CD8-positive, alpha-beta memory T cell (primary cell): ENCODE measurements at regions not wholly inside any gene's neighbourhood (a gene's known extent, or its start where the extent isn't known, plus 50 kb on each side); places are given as distances from the start of the nearest gene placed in this dataset.

ENCODE experiments used
- CTCF ChIA-PET: fragments of 350-600 bp; sonication (Branson Sonifier 250); formaldehyde crosslinking; loops from one replicate; lab custom pipeline; 2021; ENCODE audit warnings: antibody characterized with exemption; lab: Charles Lee
- POLR2A ChIA-PET: fragments of 350-600 bp; sonication (Branson Sonifier 250); formaldehyde crosslinking; loops from one replicate; lab custom pipeline; 2021; ENCODE audit warnings: antibody characterized with exemption; lab: Charles Lee
- DNase-seq, 5 donors: peaks; one replicate each; pipeline versions ENCODE4 v3.0.0 to v3.0.0-alpha.2; 2020 to 2022; ENCODE audit warnings: mixed read lengths in 1 of 5
- H3K27ac ChIP-seq: one replicate; pipeline ENCODE4 v1.7.0; 2013; ENCODE audit warnings: low read depth, mild to moderate bottlenecking, low read length, moderate library complexity
- H3K27me3 ChIP-seq: 2 replicates; pipeline ENCODE4 v1.7.0; 2013; ENCODE audit warnings: low read length, mild to moderate bottlenecking; ENCODE audit not compliant: insufficient read depth, poor library complexity, severe bottlenecking
- H3K36me3 ChIP-seq: 2 replicates; pipeline ENCODE4 v1.7.0; 2013; ENCODE audit warnings: mild to moderate bottlenecking, low read length, moderate library complexity; ENCODE audit not compliant: insufficient read depth
- H3K4me1 ChIP-seq: 2 replicates; pipeline ENCODE4 v1.7.0; 2013; ENCODE audit warnings: mild to moderate bottlenecking, low read length, moderate library complexity; ENCODE audit not compliant: insufficient read depth
- H3K4me3 ChIP-seq: 2 replicates; pipeline ENCODE4 v1.7.0; 2013; ENCODE audit warnings: mild to moderate bottlenecking, low read length
- H3K9me3 ChIP-seq: 2 replicates; pipeline ENCODE4 v1.7.0; 2013; ENCODE audit warnings: mild to moderate bottlenecking, low read length
- H3K27ac Mint-ChIP-seq, 8 donors: one replicate each; pipeline ENCODE4 v1.8.0; 2020 to 2021; ENCODE audit warnings: mixed read lengths in 8 of 8, mild to moderate bottlenecking in 6 of 8, inconsistent platforms in 3 of 8, moderate library complexity in 3 of 8
- H3K27me3 Mint-ChIP-seq, 2 donors: one replicate each; pipeline ENCODE4 v1.8.0; 2020 to 2021; ENCODE audit warnings: mixed read lengths in 2 of 2, mild to moderate bottlenecking in 1 of 2, moderate library complexity in 1 of 2
- H3K36me3 Mint-ChIP-seq, 3 donors: one replicate each; pipeline ENCODE4 v1.8.0; 2020 to 2021; ENCODE audit warnings: mixed read lengths in 3 of 3, inconsistent platforms in 1 of 3, mild to moderate bottlenecking in 1 of 3
- H3K4me1 Mint-ChIP-seq, 3 donors: one replicate each; pipeline ENCODE4 v1.8.0; 2020 to 2021; ENCODE audit warnings: mixed read lengths in 3 of 3, inconsistent platforms in 1 of 3, mild to moderate bottlenecking in 1 of 3
- H3K4me3 Mint-ChIP-seq, 7 donors: one replicate each; pipeline ENCODE4 v1.8.0; 2020 to 2021; ENCODE audit warnings: mixed read lengths in 7 of 7, mild to moderate bottlenecking in 6 of 7, moderate library complexity in 4 of 7, inconsistent platforms in 2 of 7
- H3K9me3 Mint-ChIP-seq, 5 donors: one replicate each; pipeline ENCODE4 v1.8.0; 2020 to 2022; ENCODE audit warnings: mixed read lengths in 5 of 5, mild to moderate bottlenecking in 3 of 5, moderate library complexity in 2 of 5, inconsistent platforms in 1 of 5

DNA sequence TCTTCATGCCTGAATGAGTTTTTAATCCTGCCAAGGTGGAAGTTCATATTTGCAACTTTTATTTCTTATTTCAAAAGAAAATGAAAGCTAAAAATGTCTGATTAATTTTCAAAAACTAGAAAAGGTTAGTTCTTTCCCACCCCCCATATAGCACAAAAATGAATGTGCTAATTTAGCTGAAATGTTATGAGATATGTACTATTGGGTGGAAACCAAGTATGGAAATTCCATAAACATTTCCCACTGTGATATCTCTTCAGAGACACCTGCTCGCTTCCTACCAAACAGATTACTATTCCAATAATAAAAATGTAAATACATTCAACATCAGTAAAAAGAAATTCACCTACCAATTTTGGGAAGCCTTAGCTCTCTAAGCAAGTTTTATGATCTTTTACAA, 678.6 kb upstream of the ID4 start:
- H3K36me3 Mint-ChIP-seq: no peaks in the 10 kb centered on the region
- H3K4me3 Mint-ChIP-seq: no peak overlapping the region
- H3K27me3 ChIP-seq: no peaks in the 10 kb centered on the region
- no peaks in the 10 kb centered on the region for H3K27me3 Mint-ChIP-seq
- CTCF ChIA-PET: no interaction called here
- H3K27ac ChIP-seq: no peak overlapping the region
- peaks cover 0 to 16% (median 4%) of the 10 kb centered on the region in 5 donors for H3K9me3 Mint-ChIP-seq
- no peaks in the 10 kb centered on the region for H3K4me1 ChIP-seq
- H3K4me3 ChIP-seq: no peak overlapping the region
- no peaks in the 10 kb centered on the region for H3K36me3 ChIP-seq
- H3K27ac Mint-ChIP-seq: no peak overlapping the region
- H3K4me1 Mint-ChIP-seq: no peaks in the 10 kb centered on the region
- no peaks in the 10 kb centered on the region for H3K9me3 ChIP-seq
- POLR2A ChIA-PET: no interaction called here
- no peak for DNase-seq

DNA sequence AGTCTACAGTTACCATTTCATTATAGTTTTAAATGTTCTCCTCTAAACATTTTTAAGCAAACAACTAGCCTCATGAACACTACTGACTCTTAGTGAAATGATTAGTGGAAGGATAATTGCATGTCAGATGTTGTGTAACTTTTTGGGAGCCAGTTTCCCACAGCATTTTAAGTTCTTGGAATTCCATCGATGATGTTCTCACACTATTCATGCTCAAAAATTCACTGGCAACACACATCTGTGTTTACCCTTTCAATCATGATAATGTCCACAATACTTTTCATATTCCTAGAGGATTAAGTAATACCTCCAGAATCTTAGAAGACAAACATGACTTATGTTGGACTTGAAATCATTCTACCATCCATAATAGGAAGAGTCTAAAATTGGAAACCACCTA, 678.1 kb upstream of the ID4 start:
- CTCF ChIA-PET: no interaction called here
- POLR2A ChIA-PET: no interaction called here
- H3K36me3 Mint-ChIP-seq: no peaks in the 10 kb centered on the region

DNA sequence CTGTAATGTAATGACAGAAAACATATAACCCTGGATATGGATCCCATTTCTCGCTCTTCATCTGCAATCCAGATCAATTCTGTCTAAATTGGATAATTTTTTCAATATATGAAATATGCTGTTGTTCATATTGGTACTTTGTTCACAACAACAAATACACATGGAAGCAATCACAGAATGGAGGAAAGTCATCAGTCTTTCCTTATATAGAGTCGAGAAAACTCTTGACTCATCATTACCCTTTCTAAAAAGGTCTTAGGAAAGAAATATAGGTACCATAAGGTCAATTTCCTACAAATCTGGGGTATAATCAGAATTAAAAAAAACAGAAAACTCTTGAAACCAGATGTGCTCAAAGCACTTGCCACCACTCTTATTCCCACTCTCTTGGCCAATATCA, 677.6 kb upstream of the ID4 start:
- Mint-ChIP-seq H3K27me3 (no peaks in the 10 kb centered on the region), H3K9me3 (peaks cover 0 to 15% (median 2%) of the 10 kb centered on the region in 5 donors), H3K4me1 (no peaks in the 10 kb centered on the region), H3K4me3 (no peak overlapping the region), H3K36me3 (no peaks in the 10 kb centered on the region), H3K27ac (no peak overlapping the region)
- DNase-seq: no peak
- Histone ChIP-seq H3K36me3 (no peaks in the 10 kb centered on the region), H3K27ac (no peak overlapping the region), H3K27me3 (no peaks in the 10 kb centered on the region), H3K4me1 (no peaks in the 10 kb centered on the region), H3K4me3 (no peak overlapping the region), H3K9me3 (no peaks in the 10 kb centered on the region)
- CTCF ChIA-PET: no interaction called here
- POLR2A ChIA-PET: no interaction called here

More for the DNA sequence above, 678.1 kb upstream of the ID4 start:
- Histone ChIP-seq H3K27ac (no peak overlapping the region), H3K4me3 (no peak overlapping the region), H3K27me3 (no peaks in the 10 kb centered on the region), H3K36me3 (no peaks in the 10 kb centered on the region), H3K4me1 (no peaks in the 10 kb centered on the region), H3K9me3 (no peaks in the 10 kb centered on the region)
- H3K27ac Mint-ChIP-seq: no peak overlapping the region
- H3K4me1 Mint-ChIP-seq: no peaks in the 10 kb centered on the region
- peaks cover 0 to 16% (median 4%) of the 10 kb centered on the region in 5 donors for H3K9me3 Mint-ChIP-seq
- H3K4me3 Mint-ChIP-seq: no peak overlapping the region
- DNase-seq: no peak
- no peaks in the 10 kb centered on the region for H3K27me3 Mint-ChIP-seq

DNA sequence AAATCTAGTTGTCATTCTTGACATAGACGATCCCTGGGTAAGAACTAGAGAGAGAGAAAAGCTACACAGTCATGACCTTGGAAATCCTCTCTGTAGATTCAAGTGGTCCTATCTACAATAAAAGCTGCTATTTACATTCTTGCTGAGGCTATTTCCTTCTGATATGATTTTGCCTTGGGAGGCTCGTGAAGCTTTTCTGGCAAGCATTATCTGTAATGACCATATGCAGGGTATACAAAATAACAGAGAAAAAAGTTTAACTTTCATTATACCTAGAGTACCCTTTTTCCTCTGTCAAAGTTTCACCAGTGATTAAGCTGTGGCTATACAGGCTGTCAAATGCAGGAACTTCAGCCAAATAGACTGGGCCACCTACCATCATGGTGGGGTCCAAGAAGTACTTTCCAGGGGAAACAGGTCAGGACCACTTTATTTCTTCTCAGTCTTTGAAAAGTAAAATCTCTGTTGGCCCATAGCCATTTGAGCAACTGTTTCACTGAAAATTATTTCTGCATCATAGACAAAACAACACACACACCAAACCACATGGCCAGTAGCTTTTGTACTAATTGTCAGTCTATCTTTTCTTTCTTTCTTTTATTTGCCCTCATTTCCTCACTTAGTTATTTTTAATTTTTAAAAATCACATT, 677.0 kb upstream of the ID4 start:
- H3K9me3 Mint-ChIP-seq: peaks cover 0 to 18% (median 2%) of the 10 kb centered on the region in 5 donors
- H3K36me3 Mint-ChIP-seq: no peaks in the 10 kb centered on the region
- no peak overlapping the region for H3K27ac Mint-ChIP-seq
- no peak overlapping the region for H3K4me3 Mint-ChIP-seq
- no peaks in the 10 kb centered on the region for H3K4me1 ChIP-seq
- no peak overlapping the region for H3K4me3 ChIP-seq
- CTCF ChIA-PET: no interaction called here
- H3K9me3 ChIP-seq: no peaks in the 10 kb centered on the region
- H3K27me3 ChIP-seq: no peaks in the 10 kb centered on the region
- no peak for DNase-seq
- POLR2A ChIA-PET: no interaction called here
- H3K36me3 ChIP-seq: no peaks in the 10 kb centered on the region
- no peaks in the 10 kb centered on the region for H3K27me3 Mint-ChIP-seq
- no peaks in the 10 kb centered on the region for H3K4me1 Mint-ChIP-seq
- no peak overlapping the region for H3K27ac ChIP-seq

DNA sequence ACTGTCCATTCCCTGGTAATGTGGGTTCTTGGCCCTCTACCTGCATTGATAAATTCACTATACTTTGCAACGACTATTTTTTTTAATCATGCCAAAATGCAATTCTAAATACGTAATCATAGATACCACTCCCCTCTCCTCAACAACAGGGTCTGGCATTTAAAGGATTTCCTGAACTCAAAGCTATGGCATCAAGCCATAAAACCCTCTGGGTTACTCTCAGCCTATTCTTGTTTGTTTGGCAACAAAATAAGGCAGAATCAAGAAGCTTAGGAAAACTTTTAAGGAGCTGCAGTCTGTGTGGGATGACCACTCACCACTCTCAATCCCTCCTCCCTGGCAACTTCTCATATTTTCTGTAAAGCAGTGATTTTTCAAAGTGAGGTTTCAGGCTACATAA, 669.9 kb upstream of the ID4 start:
- ChIA-PET CTCF (no interaction called here), POLR2A (no interaction called here)
- H3K4me1 Mint-ChIP-seq: no peaks in the 10 kb centered on the region

DNA sequence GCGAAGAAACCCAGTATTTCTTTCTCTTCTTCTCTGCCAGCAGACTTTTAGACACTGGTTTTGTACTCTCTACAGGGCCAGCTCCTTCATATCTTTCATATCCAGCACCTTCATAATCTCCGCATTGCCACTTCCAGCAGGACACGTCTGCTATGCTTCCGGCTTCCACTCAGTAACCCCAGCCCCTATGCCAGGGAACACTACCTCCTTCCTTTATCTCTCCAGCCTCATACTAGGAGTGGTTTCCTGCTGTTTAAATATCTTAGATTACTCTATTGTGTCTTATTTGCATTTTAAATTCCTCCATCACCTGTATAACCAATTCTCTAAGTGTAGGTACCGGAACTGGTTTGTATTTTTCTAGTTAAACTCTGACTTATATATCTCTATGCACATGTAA, 667.8 kb upstream of the ID4 start:
- no peak overlapping the region for H3K27ac Mint-ChIP-seq
- H3K9me3 ChIP-seq: no peaks in the 10 kb centered on the region
- peaks cover 0 to 3% of the 10 kb centered on the region in 2 donors for H3K27me3 Mint-ChIP-seq
- DNase-seq: no peak
- H3K9me3 Mint-ChIP-seq: peaks cover 0 to 26% (median 3%) of the 10 kb centered on the region in 5 donors
- H3K36me3 ChIP-seq: no peaks in the 10 kb centered on the region
- H3K4me1 ChIP-seq: no peaks in the 10 kb centered on the region
- no peak overlapping the region for H3K27ac ChIP-seq
- no peak overlapping the region for H3K4me3 ChIP-seq
- H3K4me3 Mint-ChIP-seq: no peak overlapping the region
- POLR2A ChIA-PET: no interaction called here
- H3K27me3 ChIP-seq: no peaks in the 10 kb centered on the region
- CTCF ChIA-PET: no interaction called here
- peaks cover 0 to 3% (median 0%) of the 10 kb centered on the region in 3 donors for H3K36me3 Mint-ChIP-seq
- no peaks in the 10 kb centered on the region for H3K4me1 Mint-ChIP-seq

More for the DNA sequence above, 669.9 kb upstream of the ID4 start:
- Histone ChIP-seq H3K36me3 (no peaks in the 10 kb centered on the region), H3K4me1 (no peaks in the 10 kb centered on the region), H3K27ac (no peak overlapping the region), H3K9me3 (no peaks in the 10 kb centered on the region), H3K27me3 (no peaks in the 10 kb centered on the region), H3K4me3 (no peak overlapping the region)
- H3K27me3 Mint-ChIP-seq: peaks cover 0 to 2% of the 10 kb centered on the region in 2 donors
- H3K4me3 Mint-ChIP-seq: no peak overlapping the region
- H3K27ac Mint-ChIP-seq: no peak overlapping the region
- H3K9me3 Mint-ChIP-seq: peaks cover 0 to 26% (median 2%) of the 10 kb centered on the region in 5 donors
- no peaks in the 10 kb centered on the region for H3K36me3 Mint-ChIP-seq
- no peak for DNase-seq

DNA sequence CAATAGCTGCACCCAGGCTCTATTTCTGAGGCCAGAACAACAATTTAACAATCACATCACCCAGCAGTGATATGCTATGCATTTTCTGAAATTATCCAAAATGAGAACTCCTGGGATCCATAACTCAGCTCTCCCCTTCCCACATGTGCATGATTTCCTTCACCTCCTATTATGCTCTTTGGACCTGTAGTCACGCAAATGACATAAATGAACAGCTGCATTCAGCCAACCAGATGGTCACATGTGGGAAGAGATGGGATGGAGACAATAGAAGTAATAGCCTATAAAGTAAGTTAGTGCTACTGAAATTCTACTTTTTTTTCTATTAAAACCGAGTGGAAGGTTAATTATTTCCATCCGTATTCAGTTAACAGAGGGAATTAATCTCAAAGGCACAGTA, 662.1 kb upstream of the ID4 start:
- CTCF ChIA-PET: interaction anchor here (0.8 kb wide), 1 partner anchor 27 kb away, joined by 3 read pairs; no protein-coding TSS in a partner anchor
- no peaks in the 10 kb centered on the region for H3K9me3 ChIP-seq
- POLR2A ChIA-PET: no interaction called here
- no peak overlapping the region for H3K27ac ChIP-seq
- H3K27ac Mint-ChIP-seq: no peak overlapping the region
- no peaks in the 10 kb centered on the region for H3K4me1 ChIP-seq
- no peak overlapping the region for H3K4me3 ChIP-seq
- H3K36me3 ChIP-seq: no peaks in the 10 kb centered on the region
- H3K36me3 Mint-ChIP-seq: peaks cover 0 to 3% (median 0%) of the 10 kb centered on the region in 3 donors
- DNase-seq: no peak
- peaks cover 4 to 16% (median 14%) of the 10 kb centered on the region in 5 donors for H3K9me3 Mint-ChIP-seq
- no peak overlapping the region for H3K4me3 Mint-ChIP-seq
- H3K27me3 Mint-ChIP-seq: peaks cover 0 to 3% of the 10 kb centered on the region in 2 donors
- no peaks in the 10 kb centered on the region for H3K27me3 ChIP-seq
- no peaks in the 10 kb centered on the region for H3K4me1 Mint-ChIP-seq

DNA sequence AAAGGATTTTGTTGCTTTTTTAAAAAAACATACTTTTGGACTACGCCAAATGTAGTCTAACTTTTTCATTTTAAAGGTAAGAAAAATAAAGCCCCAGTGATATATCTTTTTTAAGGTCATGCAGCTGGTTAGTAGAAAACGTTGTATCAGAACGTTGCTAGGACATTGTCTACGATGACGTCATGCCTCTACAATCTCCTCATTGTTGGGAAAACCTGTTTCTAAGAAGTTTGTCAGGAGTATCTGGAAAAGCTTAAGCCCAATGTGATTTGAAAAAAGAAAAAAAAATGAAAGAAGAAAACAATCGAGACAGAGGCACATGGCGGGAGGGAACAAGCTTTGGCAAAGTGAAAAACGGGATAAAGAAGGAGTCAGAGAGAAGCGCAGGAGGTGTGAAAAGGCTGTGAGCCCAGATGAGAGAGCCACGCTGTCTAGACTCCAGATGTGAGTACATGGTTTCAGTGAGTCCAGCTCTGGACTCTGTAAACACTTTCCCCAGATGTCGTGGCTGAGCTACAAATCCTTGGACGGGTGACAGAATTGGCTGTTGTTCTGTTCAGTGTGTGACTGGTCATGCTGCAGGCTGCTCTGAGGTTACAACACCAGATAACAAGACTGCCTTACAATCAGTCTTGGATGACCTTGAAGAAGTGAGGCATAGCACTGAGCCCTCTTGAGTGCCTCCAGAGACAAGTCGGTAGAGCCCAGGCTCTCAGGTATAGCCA, 656.7 kb upstream of the ID4 start:
- no peaks in the 10 kb centered on the region for H3K4me1 Mint-ChIP-seq
- DNase-seq: no peak
- CTCF ChIA-PET: no interaction called here
- H3K4me1 ChIP-seq: no peaks in the 10 kb centered on the region
- H3K36me3 ChIP-seq: no peaks in the 10 kb centered on the region
- no peaks in the 10 kb centered on the region for H3K27me3 Mint-ChIP-seq
- no peak overlapping the region for H3K4me3 Mint-ChIP-seq
- H3K27ac Mint-ChIP-seq: no peak overlapping the region
- no peak overlapping the region for H3K27ac ChIP-seq
- H3K27me3 ChIP-seq: no peaks in the 10 kb centered on the region
- POLR2A ChIA-PET: no interaction called here
- H3K4me3 ChIP-seq: no peak overlapping the region
- no peaks in the 10 kb centered on the region for H3K9me3 ChIP-seq
- H3K9me3 Mint-ChIP-seq: peaks cover 8 to 28% (median 20%) of the 10 kb centered on the region in 5 donors
- no peaks in the 10 kb centered on the region for H3K36me3 Mint-ChIP-seq
